ENCODE measurements at regions not wholly inside any gene's neighbourhood (a gene's known extent, or its start where the extent isn't known, plus 50 kb on each side); places are given as distances from the start of the nearest gene placed in this dataset.

DNA sequence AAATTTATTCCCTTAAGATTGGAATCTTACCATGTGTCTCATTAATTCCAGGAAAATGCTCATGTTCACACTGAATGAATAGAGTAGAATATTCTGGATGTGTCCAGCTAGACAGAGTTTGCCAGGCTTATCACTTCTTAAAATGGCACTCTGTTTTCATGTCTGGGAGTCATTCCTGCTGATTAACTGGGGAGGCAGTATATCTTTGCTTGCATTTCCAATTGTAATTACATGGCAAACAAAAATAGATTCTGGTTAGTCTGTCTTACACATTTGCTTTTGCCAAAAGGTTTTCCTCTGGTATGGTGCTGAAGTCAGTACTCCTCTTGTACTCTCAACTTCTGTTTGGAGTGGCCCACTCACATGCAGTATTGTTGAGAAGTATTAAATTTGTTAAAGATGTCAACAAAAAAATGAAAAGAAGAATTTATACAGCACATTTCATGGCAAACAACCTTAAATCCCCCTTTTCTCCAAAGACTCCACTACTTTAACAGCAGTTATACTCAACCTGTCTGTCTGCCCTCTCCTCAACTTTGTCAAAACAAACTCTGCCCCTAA, 70.2 kb downstream of the TENT5A start:
- H3K27ac ChIP-seq: no peak overlapping the region
- TF ChIP-seq, protein P1, sequence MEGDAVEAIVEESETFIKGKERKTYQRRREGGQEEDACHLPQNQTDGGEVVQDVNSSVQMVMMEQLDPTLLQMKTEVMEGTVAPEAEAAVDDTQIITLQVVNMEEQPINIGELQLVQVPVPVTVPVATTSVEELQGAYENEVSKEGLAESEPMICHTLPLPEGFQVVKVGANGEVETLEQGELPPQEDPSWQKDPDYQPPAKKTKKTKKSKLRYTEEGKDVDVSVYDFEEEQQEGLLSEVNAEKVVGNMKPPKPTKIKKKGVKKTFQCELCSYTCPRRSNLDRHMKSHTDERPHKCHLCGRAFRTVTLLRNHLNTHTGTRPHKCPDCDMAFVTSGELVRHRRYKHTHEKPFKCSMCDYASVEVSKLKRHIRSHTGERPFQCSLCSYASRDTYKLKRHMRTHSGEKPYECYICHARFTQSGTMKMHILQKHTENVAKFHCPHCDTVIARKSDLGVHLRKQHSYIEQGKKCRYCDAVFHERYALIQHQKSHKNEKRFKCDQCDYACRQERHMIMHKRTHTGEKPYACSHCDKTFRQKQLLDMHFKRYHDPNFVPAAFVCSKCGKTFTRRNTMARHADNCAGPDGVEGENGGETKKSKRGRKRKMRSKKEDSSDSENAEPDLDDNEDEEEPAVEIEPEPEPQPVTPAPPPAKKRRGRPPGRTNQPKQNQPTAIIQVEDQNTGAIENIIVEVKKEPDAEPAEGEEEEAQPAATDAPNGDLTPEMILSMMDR (conservative IDR thresholded peaks at IDR 0.05): no peak
- no peak for TF ChIP-seq ZFX (IDR thresholded peaks at IDR 0.05)

DNA sequence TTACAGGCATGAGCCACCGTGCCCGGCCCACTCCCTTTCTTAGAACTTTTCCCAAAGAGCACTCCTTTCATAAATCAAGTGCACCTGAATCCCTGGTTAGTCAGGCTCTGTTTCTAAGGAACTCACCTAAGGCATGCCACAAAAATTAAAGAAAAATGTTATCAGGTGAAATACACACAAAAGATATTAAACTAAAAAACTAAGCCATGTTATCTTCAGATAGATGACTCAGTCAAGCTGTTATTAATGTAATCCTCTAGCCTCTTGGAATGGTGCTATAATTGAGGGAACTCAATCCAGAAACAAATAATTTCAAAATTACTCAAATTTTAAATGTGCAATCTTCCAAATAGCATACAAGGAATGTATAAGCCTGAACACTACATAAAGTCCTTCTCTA, 83.0 kb downstream of the TENT5A start:
- TF ChIP-seq ZFX (IDR thresholded peaks at IDR 0.05): no peak
- TF ChIP-seq, protein P1 (conservative IDR thresholded peaks at IDR 0.05): no peak

DNA sequence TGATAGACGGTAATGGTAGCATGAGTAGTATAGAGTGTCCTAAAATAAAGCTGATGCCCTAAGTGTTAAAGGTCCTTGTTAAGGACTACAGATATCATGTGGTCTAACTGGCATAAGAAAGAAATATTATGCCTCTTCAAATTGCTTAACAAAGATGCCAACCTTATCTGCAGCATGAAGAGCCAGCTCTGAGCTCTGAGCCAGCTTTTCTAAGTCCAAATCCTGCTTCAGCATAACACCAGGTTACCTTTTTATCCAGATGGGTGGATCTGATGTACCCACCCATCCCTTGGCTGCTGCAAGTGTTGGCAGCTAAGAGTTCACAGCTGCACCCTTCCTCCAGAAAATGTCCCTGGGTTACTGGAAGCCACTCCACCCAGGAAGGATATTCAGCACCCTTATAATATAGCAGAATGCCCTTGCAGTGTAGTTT, 83.8 kb downstream of the TENT5A start:
- H3K27ac ChIP-seq: no peak overlapping the region
- TF ChIP-seq, protein P1 (conservative IDR thresholded peaks at IDR 0.05): no peak
- TF ChIP-seq ZFX (IDR thresholded peaks at IDR 0.05): no peak

More for the DNA sequence above, 83.0 kb downstream of the TENT5A start:
- H3K27ac ChIP-seq: no peak overlapping the region

DNA sequence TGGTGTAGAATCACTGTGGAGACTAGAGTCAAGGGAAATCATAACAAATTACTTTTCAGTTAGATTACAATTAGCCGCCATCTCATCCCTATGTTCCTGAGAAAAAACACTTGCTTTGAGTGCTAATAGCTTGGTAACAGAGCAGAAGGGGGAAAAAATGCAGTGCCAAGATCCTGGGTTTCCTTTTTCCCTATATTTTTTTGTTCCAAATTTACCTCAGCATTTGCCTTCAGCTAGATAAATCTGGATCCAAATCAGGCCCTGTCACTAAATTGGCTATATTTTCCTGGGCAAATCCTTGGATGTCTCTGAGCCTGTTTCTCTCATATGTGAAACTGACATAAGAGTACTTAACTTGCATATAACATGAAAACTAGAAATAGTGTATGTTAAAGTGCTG, 86.0 kb downstream of the TENT5A start:
- TF ChIP-seq, protein P1 (conservative IDR thresholded peaks at IDR 0.05): no peak
- no peak for TF ChIP-seq ZFX (IDR thresholded peaks at IDR 0.05)
- no peak overlapping the region for H3K27ac ChIP-seq

DNA sequence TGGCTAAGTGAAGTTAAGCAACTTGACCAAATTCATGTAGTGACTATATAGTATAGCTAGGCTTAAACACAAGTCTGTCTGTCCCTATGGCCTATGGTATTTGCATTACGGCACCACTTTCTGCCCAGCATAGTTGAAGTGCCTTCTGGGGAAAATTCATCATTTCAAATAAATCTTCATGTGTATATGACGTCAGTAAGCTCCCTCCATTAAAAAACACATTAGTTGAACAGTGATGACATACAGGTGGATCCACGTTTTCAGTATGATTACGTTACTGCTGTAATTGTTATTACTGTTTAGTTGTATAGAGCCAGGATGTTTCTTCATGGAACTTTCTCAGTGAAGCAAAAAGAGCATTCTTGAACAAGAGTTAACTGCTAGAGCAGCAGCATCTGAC, 96.2 kb downstream of the TENT5A start:
- TF ChIP-seq, protein P1 (conservative IDR thresholded peaks at IDR 0.05): no peak
- no peak for TF ChIP-seq ZFX (IDR thresholded peaks at IDR 0.05)

DNA sequence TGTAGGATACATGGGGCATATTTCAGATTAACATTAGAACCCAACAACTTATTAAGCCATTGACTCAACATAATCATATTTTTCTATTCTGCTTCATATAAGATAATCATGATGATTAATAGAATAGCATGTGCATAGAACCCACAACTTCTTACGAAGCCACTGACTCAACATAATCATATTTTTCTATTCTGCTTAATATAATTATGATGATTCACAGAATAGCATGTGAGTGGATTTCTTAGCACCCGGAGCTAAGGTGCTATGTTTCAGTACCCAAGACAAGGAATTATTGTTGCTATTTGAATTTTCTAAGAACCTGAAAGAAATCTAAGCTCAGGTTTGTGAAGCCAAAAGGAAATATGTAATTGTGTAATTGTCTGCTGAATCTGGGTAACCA, 96.8 kb downstream of the TENT5A start:
- no peak for TF ChIP-seq ZFX (IDR thresholded peaks at IDR 0.05)
- TF ChIP-seq, protein P1 (conservative IDR thresholded peaks at IDR 0.05): no peak
- no peak overlapping the region for H3K27ac ChIP-seq

More for the DNA sequence above, 96.2 kb downstream of the TENT5A start:
- H3K27ac ChIP-seq: no peak overlapping the region

DNA sequence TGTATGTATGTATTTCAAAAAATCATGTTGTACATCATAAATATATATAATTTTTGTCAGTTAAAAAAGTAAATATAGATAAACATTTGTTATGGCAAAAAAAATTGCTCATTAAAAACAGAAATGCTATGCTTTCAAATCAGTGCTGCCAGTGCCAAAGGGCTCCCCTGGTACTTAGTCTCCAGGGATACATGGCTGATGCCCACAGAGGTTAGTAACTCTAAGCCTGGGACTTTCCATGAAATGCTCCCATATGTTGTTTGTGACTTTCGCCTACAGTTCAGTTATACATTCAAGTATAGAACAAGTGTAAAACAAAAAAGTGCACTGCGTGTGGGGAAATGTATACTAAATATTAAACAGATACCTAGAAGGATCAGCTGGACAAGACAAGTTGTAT, 104.0 kb downstream of the TENT5A start:
- TF ChIP-seq ZFX (IDR thresholded peaks at IDR 0.05): no peak
- TF ChIP-seq, protein P1 (conservative IDR thresholded peaks at IDR 0.05): no peak

More for the DNA sequence above, 104.0 kb downstream of the TENT5A start:
- no peak overlapping the region for H3K27ac ChIP-seq
